Gastroesophageal sphincter (tissue), 4 donors: ENCODE measurements at regions not wholly inside any gene's neighbourhood (a gene's known extent, or its start where the extent isn't known, plus 50 kb on each side); places are given as distances from the start of the nearest gene placed in this dataset.

Experiments
- ATAC-seq: fragments of 150-250 bp; one replicate; pipeline ENCODE4 v1.9.1; 2016; ENCODE audit warnings: mild to moderate bottlenecking, moderate library complexity
- H3K27ac ChIP-seq, 4 donors: fragments of 200-600 bp; sonication (generic) in 3 of 4; 1 replicate in 3 of 4; 2 replicates in 1 of 4; pipeline ENCODE4 v1.5.1; 2016 to 2019
- H3K27me3 ChIP-seq: fragments of 200-600 bp; sonication (generic); one replicate; pipeline ENCODE4 v1.5.1; 2019
- H3K36me3 ChIP-seq, 2 donors: fragments of 200-600 bp; sonication (generic); one replicate each; pipeline ENCODE4 v1.5.1; 2019; ENCODE audit warnings: control low read depth in 1 of 2
- H3K4me1 ChIP-seq, 3 donors: fragments of 200-600 bp; sonication (generic); 1 replicate in 2 of 3; 2 replicates in 1 of 3; pipeline ENCODE4 v1.5.1; 2016 to 2019; ENCODE audit warnings: control low read depth in 2 of 3
- H3K4me3 ChIP-seq, 2 donors: fragments of 200-600 bp; sonication (generic); one replicate each; pipeline ENCODE4 v1.5.1; 2019; ENCODE audit warnings: mild to moderate bottlenecking in 1 of 2, moderate library complexity in 1 of 2
- H3K9me3 ChIP-seq, 3 donors: fragments of 200-600 bp; sonication (generic); one replicate each; pipeline ENCODE4 v1.5.1; 2017 to 2019; ENCODE audit warnings: control low read depth in 2 of 3
- CTCF ChIP-seq, 4 experiments: fragments of 200-600 bp in 2 of 4; fragments of 450-650 bp in 2 of 4; sonication (generic) in 1 of 4; IDR thresholded peaks; one replicate each; pipeline ENCODE4 v1.5.1; 2017 to 2019; ENCODE audit warnings: antibody characterized with exemption in 4 of 4, mild to moderate bottlenecking in 2 of 4, moderate library complexity in 2 of 4
- EP300 ChIP-seq: sonication (generic); formaldehyde crosslinking; IDR thresholded peaks from one replicate; pipeline ENCODE4 v1.6.1; 2017; ENCODE audit warnings: antibody characterized with exemption, mild to moderate bottlenecking
- POLR2A ChIP-seq, 2 donors: fragments of 450-650 bp; IDR thresholded peaks; one replicate each; pipeline ENCODE4 v1.6.1; 2017; ENCODE audit warnings: antibody characterized with exemption in 2 of 2, mild to moderate bottlenecking in 2 of 2, moderate library complexity in 1 of 2
- POLR2AphosphoS5 ChIP-seq: sonication (generic); formaldehyde crosslinking; IDR thresholded peaks from one replicate; pipeline ENCODE4 v1.6.1; 2017; ENCODE audit warnings: antibody characterized with exemption
- WGBS, 2 donors: methylation state at CpG; one replicate each; pipeline ENCODE4 v1.1.5; 2018; ENCODE audit warnings: low coverage in 1 of 2; 5-methylcytosine and 5-hydroxymethylcytosine counted together

- WGBS, 2 donors, result 88% methylated on average over 3 of the region's 3 CpGs; no CpG with 5 or more reads in 1 of the 2 donors
- H3K4me1 ChIP-seq, result no peaks in the 10 kb centered on the region
- TF ChIP-seq POLR2A (IDR thresholded peaks at IDR 0.05) (no peak), CTCF (IDR thresholded peaks at IDR 0.05) (no peak), EP300 (no peak), POLR2AphosphoS5 (no peak)
- H3K27me3 ChIP-seq, result no peaks in the 10 kb centered on the region
- no peak overlapping the region for H3K4me3 ChIP-seq
- H3K36me3 ChIP-seq, result no peaks in the 10 kb centered on the region
- no peaks in the 10 kb centered on the region for H3K9me3 ChIP-seq
- no peak for ATAC-seq
- H3K27ac ChIP-seq, result no peak overlapping the region
Observed at GRCh38 chr6:105925706-105926105, 160.4 kb upstream of the PRDM1 start.

- no peak overlapping the region for H3K27ac ChIP-seq
- ATAC-seq, result no peak
- TF ChIP-seq POLR2A (IDR thresholded peaks at IDR 0.05) (no peak), POLR2AphosphoS5 (no peak), EP300 (no peak), CTCF (IDR thresholded peaks at IDR 0.05) (no peak)
- no peak overlapping the region for H3K4me3 ChIP-seq
- no peaks in the 10 kb centered on the region for H3K36me3 ChIP-seq
- no peaks in the 10 kb centered on the region for H3K27me3 ChIP-seq
- 57 to 63% methylated on average over 3 of the region's 3 CpGs for WGBS, 2 donors
- no peaks in the 10 kb centered on the region for H3K9me3 ChIP-seq
- peaks cover 0 to 16% (median 4%) of the 10 kb centered on the region in 3 donors for H3K4me1 ChIP-seq
Observed at GRCh38 chr6:105921781-105922180, 164.4 kb upstream of the PRDM1 start.

GRCh38 chr6:105920071-105920470, 166.1 kb upstream of the PRDM1 start:
- Histone ChIP-seq H3K4me3 (no peak overlapping the region), H3K36me3 (no peaks in the 10 kb centered on the region), H3K27me3 (no peaks in the 10 kb centered on the region), H3K4me1 (peaks cover 0 to 24% (median 5%) of the 10 kb centered on the region in 3 donors), H3K9me3 (no peaks in the 10 kb centered on the region), H3K27ac (no peak overlapping the region)
- ATAC-seq, result no peak
- WGBS, 2 donors, result 100% methylated on average over 2 of the region's 2 CpGs
- TF ChIP-seq CTCF (IDR thresholded peaks at IDR 0.05), result no peak

- ATAC-seq, result no peak
- 65 to 66% methylated on average over 2 of the region's 2 CpGs for WGBS, 2 donors
- Histone ChIP-seq H3K4me3 (no peak overlapping the region), H3K36me3 (no peaks in the 10 kb centered on the region), H3K27ac (peak overlapping the region; percentile 34 to 59 (median 46)), H3K9me3 (no peaks in the 10 kb centered on the region), H3K27me3 (no peaks in the 10 kb centered on the region), H3K4me1 (peaks cover 0 to 24% (median 5%) of the 10 kb centered on the region in 3 donors)
- TF ChIP-seq POLR2AphosphoS5 (peak; percentile 6), CTCF (IDR thresholded peaks at IDR 0.05) (no peak)
Observed at GRCh38 chr6:105917038-105917695, 169.0 kb upstream of the PRDM1 start.

GRCh38 chr6:105911106-105911629, 175.0 kb upstream of the PRDM1 start:
- H3K27ac ChIP-seq, result no peak overlapping the region
- peaks cover 0 to 3% (median 0%) of the 10 kb centered on the region in 3 donors for H3K4me1 ChIP-seq
- no peaks in the 10 kb centered on the region for H3K36me3 ChIP-seq
- no peak for ATAC-seq
- no peaks in the 10 kb centered on the region for H3K9me3 ChIP-seq
- no peak overlapping the region for H3K4me3 ChIP-seq
- no peak for TF ChIP-seq POLR2AphosphoS5
- no peak for TF ChIP-seq EP300
- no peak for TF ChIP-seq CTCF (IDR thresholded peaks at IDR 0.05)
- no peak for TF ChIP-seq POLR2A (IDR thresholded peaks at IDR 0.05)
- H3K27me3 ChIP-seq, result no peaks in the 10 kb centered on the region
- 66 to 80% methylated on average over 1 to 3 of the region's 4 CpGs for WGBS, 2 donors
